Left lung (tissue), 4 donors: ENCODE measurements at regions not wholly inside any gene's neighbourhood (a gene's known extent, or its start where the extent isn't known, plus 50 kb on each side); places are given as distances from the start of the nearest gene placed in this dataset.

Experiments
- ATAC-seq: fragments of 200-7000 bp; cut with Tn5 transposase; one replicate; pipeline ENCODE4 v1.9.1; 2020; ENCODE audit warnings: moderate library complexity
- DNase-seq, 4 donors: peaks; one replicate each; pipeline ENCODE4 v3.0.0-alpha.2; 2013 to 2020
- H3K27ac ChIP-seq, 2 donors: fragments of 200-600 bp; sonication (generic) in 1 of 2; one replicate each; pipeline versions ENCODE4 v1.5.0 to v1.8.0; 2020 to 2021
- H3K27me3 ChIP-seq, 2 donors: fragments of 200-600 bp; sonication (generic) in 1 of 2; one replicate each; pipeline versions ENCODE4 v1.5.0 to v1.8.0; 2020 to 2021
- H3K36me3 ChIP-seq, 2 donors: fragments of 200-600 bp; sonication (generic) in 1 of 2; one replicate each; pipeline versions ENCODE4 v1.5.0 to v1.8.0; 2020 to 2021
- H3K4me1 ChIP-seq, 2 donors: fragments of 200-600 bp; one replicate each; pipeline ENCODE4 v1.8.0; 2021
- H3K4me3 ChIP-seq, 2 donors: fragments of 200-600 bp; sonication (generic) in 1 of 2; one replicate each; pipeline versions ENCODE4 v1.5.0 to v1.8.0; 2020 to 2021; ENCODE audit warnings: mild to moderate bottlenecking in 1 of 2
- H3K9me3 ChIP-seq, 2 donors: fragments of 200-600 bp; sonication (generic) in 1 of 2; one replicate each; pipeline versions ENCODE4 v1.5.0 to v1.8.0; 2020 to 2021
- CTCF ChIP-seq, 2 donors: fragments of 200-600 bp; sonication (generic) in 1 of 2; IDR thresholded peaks; one replicate each; pipeline versions ENCODE4 v1.5.0 to v1.8.0; 2021; ENCODE audit warnings: antibody characterized with exemption in 2 of 2
- intact Hi-C, 2 donors: fragments of 100-400 bp; cut with DNase I; formaldehyde crosslinking; loops; one replicate each; pipeline versions ENCODE4 v1.11.2 to v1.14.2; 2022
- donor health status: DM: no; HTN: yes; CAD: no.
- donor health status: DM: no; HTN: no; CAD: no.

GRCh38 chr2:216914491-216914890 lies 54.6 kb upstream of the TNP1 start:
- H3K27ac ChIP-seq, result no peak overlapping the region
- H3K27me3 ChIP-seq, result no peaks in the 10 kb centered on the region
- DNase-seq (no peak), ATAC-seq (no peak)
- no peaks in the 10 kb centered on the region for H3K36me3 ChIP-seq
- intact Hi-C loops, result no loop called here
- no peak overlapping the region for H3K4me3 ChIP-seq
- H3K4me1 ChIP-seq, result no peaks in the 10 kb centered on the region
- no peak for TF ChIP-seq CTCF (IDR thresholded peaks at IDR 0.05)
- H3K9me3 ChIP-seq, result no peaks in the 10 kb centered on the region

- DNase-seq (no peak), ATAC-seq (no peak)
- H3K4me3 ChIP-seq, result no peak overlapping the region
- intact Hi-C loops, result no loop called here
- no peaks in the 10 kb centered on the region for H3K4me1 ChIP-seq
- H3K27me3 ChIP-seq, result no peaks in the 10 kb centered on the region
- no peaks in the 10 kb centered on the region for H3K36me3 ChIP-seq
- H3K9me3 ChIP-seq, result no peaks in the 10 kb centered on the region
- H3K27ac ChIP-seq, result no peak overlapping the region
- TF ChIP-seq CTCF (IDR thresholded peaks at IDR 0.05), result no peak
These were observed 52.0 kb upstream of the TNP1 start for GRCh38 chr2:216911886-216912285.

GRCh38 chr2:216911008-216911407 lies 51.1 kb upstream of the TNP1 start:
- TF ChIP-seq CTCF (IDR thresholded peaks at IDR 0.05), result no peak
- DNase-seq, result no peak
- H3K27ac ChIP-seq, result no peak overlapping the region
- H3K4me3 ChIP-seq, result no peak overlapping the region
- intact Hi-C loops, result no loop called here
- H3K27me3 ChIP-seq, result no peaks in the 10 kb centered on the region
- H3K4me1 ChIP-seq, result no peaks in the 10 kb centered on the region
- no peaks in the 10 kb centered on the region for H3K36me3 ChIP-seq
- H3K9me3 ChIP-seq, result no peaks in the 10 kb centered on the region
- no peak for ATAC-seq

DNA sequence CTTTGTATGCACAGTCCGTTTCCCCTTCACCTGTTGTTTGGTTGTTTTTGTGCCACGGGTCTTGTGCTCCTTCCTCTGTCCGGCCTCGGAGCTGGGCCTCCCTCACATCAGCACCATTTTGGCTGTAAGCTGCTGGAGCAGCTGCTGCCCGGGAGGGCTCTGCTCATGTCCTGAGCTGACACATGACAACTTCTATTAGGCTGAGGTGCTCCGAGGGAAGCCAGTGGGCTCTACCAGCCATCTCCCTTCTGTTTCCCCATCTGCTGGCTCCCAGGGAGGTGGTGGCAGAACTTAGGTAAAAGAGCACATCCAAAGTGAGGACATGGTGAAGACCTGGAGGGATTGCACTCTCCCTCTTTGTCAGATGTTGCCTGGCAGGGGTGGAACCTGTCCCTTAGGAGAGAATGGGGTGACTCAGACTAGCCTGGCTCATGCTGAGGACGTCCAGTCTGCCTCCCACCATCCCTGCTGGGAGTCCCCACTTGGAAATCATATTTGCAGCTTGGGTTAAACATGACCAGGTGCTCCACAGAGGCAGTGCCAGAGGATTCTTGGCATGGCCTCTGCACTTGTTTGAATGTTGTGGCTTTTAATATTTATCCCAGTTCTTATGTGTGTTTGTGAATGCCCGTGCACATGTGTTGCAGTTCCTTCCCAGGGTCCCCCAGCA lies 49.8 kb upstream of the TNP1 start:
- no peaks in the 10 kb centered on the region for H3K36me3 ChIP-seq
- H3K27me3 ChIP-seq, result no peaks in the 10 kb centered on the region
- H3K9me3 ChIP-seq, result no peaks in the 10 kb centered on the region
- DNase-seq, result no peak
- no peak for ATAC-seq
- H3K4me3 ChIP-seq, result no peak overlapping the region
- intact Hi-C loops, result no loop called here
- no peak overlapping the region for H3K27ac ChIP-seq
- no peak for TF ChIP-seq CTCF (IDR thresholded peaks at IDR 0.05)
- H3K4me1 ChIP-seq, result no peaks in the 10 kb centered on the region
